OCI-LY1 (cell line): ENCODE measurements at regions not wholly inside any gene's neighbourhood (a gene's known extent, or its start where the extent isn't known, plus 50 kb on each side); places are given as distances from the start of the nearest gene placed in this dataset.

Experiments used
- CTCF ChIP-seq: fragments of 200-600 bp; sonication (generic), shearing (Covaris generic); IDR thresholded peaks from 2 replicates; pipeline ENCODE4 v1.5.1; 2017; ENCODE audit warnings: mild to moderate bottlenecking, antibody characterized with exemption, low read length, moderate library complexity, mixed read lengths
- EZH2 ChIP-seq: fragments of 200-600 bp; sonication (generic), shearing (Covaris generic); IDR thresholded peaks from 2 replicates; pipeline ENCODE4 v1.8.0; 2017; ENCODE audit warnings: borderline replicate concordance, mixed run types, mild to moderate bottlenecking, antibody characterized with exemption, low read length, moderate library complexity, mixed read lengths

- TF ChIP-seq CTCF (no peak), EZH2 (no peak)
Observed at GRCh38 chr2:164145093-164145987, 409.5 kb upstream of the FIGN start.
